ENCODE measurements at regions not wholly inside any gene's neighbourhood (a gene's known extent, or its start where the extent isn't known, plus 50 kb on each side); places are given as distances from the start of the nearest gene placed in this dataset.

GRCh38 chr1:96020378-96020777 lies 701.2 kb upstream of the PTBP2 start:
- TF ChIP-seq, protein P1, sequence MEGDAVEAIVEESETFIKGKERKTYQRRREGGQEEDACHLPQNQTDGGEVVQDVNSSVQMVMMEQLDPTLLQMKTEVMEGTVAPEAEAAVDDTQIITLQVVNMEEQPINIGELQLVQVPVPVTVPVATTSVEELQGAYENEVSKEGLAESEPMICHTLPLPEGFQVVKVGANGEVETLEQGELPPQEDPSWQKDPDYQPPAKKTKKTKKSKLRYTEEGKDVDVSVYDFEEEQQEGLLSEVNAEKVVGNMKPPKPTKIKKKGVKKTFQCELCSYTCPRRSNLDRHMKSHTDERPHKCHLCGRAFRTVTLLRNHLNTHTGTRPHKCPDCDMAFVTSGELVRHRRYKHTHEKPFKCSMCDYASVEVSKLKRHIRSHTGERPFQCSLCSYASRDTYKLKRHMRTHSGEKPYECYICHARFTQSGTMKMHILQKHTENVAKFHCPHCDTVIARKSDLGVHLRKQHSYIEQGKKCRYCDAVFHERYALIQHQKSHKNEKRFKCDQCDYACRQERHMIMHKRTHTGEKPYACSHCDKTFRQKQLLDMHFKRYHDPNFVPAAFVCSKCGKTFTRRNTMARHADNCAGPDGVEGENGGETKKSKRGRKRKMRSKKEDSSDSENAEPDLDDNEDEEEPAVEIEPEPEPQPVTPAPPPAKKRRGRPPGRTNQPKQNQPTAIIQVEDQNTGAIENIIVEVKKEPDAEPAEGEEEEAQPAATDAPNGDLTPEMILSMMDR (IDR thresholded peaks at IDR 0.05) = no peak
- TF ChIP-seq, protein P2, sequence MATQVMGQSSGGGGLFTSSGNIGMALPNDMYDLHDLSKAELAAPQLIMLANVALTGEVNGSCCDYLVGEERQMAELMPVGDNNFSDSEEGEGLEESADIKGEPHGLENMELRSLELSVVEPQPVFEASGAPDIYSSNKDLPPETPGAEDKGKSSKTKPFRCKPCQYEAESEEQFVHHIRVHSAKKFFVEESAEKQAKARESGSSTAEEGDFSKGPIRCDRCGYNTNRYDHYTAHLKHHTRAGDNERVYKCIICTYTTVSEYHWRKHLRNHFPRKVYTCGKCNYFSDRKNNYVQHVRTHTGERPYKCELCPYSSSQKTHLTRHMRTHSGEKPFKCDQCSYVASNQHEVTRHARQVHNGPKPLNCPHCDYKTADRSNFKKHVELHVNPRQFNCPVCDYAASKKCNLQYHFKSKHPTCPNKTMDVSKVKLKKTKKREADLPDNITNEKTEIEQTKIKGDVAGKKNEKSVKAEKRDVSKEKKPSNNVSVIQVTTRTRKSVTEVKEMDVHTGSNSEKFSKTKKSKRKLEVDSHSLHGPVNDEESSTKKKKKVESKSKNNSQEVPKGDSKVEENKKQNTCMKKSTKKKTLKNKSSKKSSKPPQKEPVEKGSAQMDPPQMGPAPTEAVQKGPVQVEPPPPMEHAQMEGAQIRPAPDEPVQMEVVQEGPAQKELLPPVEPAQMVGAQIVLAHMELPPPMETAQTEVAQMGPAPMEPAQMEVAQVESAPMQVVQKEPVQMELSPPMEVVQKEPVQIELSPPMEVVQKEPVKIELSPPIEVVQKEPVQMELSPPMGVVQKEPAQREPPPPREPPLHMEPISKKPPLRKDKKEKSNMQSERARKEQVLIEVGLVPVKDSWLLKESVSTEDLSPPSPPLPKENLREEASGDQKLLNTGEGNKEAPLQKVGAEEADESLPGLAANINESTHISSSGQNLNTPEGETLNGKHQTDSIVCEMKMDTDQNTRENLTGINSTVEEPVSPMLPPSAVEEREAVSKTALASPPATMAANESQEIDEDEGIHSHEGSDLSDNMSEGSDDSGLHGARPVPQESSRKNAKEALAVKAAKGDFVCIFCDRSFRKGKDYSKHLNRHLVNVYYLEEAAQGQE (IDR thresholded peaks at IDR 0.05; ENCODE audit: low read depth, low read length) = no peak
- TF ChIP-seq EP300 (IDR thresholded peaks at IDR 0.05; ENCODE audit: borderline replicate concordance in 1 of 2, low read depth in 1 of 2, low read length in 1 of 2) = no peak
- no peak for TF ChIP-seq ZBTB33 (IDR thresholded peaks at IDR 0.05; ENCODE audit: borderline replicate concordance, low read depth)
- TF ChIP-seq, protein P3, sequence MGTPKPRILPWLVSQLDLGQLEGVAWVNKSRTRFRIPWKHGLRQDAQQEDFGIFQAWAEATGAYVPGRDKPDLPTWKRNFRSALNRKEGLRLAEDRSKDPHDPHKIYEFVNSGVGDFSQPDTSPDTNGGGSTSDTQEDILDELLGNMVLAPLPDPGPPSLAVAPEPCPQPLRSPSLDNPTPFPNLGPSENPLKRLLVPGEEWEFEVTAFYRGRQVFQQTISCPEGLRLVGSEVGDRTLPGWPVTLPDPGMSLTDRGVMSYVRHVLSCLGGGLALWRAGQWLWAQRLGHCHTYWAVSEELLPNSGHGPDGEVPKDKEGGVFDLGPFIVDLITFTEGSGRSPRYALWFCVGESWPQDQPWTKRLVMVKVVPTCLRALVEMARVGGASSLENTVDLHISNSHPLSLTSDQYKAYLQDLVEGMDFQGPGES (IDR thresholded peaks at IDR 0.05; ENCODE audit: low read depth, low read length) = no peak

All from SK-N-SH (cell line).